ENCODE measurements at regions not wholly inside any gene's neighbourhood (a gene's known extent, or its start where the extent isn't known, plus 50 kb on each side); places are given as distances from the start of the nearest gene placed in this dataset.
A peak's percentile ranks its signal among the peaks of the same experiment; 100 is the strongest.

GRCh38 chr17:69762766-69763165 is 312.3 kb upstream of the KCNJ16 start:
- no peak for DNase-seq

DNA sequence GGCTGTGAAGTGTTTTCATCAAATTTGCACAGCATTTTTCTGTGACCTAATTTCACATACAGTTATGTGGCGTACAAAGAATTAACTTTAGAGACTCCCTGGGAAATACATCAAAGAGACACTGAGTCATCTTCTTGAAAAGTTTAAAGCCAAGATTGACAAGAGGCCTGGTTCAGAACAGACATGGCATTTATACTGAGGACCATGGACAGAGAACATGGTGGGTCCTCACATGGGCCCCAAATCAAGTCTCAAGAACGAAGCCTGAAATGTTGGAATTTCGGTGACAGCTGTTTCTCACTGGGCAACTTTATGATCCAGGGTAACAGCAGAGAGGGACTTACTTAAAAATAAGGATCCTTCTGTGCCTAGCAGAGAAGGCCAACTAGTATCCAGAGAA is 311.5 kb upstream of the KCNJ16 start:
- DNase-seq = no peak

DNA sequence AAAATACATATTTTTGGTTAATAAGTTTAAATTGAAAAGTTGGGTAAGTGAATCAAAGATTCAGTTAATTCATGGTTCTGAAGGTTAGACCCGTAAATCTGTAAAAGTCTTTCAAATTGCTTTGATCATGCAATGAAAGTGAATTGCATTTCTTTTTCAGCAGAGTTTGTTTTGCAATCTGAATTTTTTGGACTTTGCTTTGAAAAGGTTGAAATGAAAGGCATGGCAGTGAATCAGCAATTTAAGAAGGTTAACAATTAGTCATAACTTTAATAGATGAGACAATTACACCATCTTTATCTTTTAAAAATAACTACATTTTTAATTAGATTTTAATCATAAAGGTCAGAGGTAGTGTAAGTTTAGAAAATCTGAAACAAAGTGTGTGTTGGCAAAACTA is 310.9 kb upstream of the KCNJ16 start:
- no peak for DNase-seq

- no peak for DNase-seq
These were observed 306.0 kb upstream of the KCNJ16 start for GRCh38 chr17:69769050-69769449.

- no peak for DNase-seq
These were observed 301.9 kb upstream of the KCNJ16 start for GRCh38 chr17:69773081-69773480.

DNA sequence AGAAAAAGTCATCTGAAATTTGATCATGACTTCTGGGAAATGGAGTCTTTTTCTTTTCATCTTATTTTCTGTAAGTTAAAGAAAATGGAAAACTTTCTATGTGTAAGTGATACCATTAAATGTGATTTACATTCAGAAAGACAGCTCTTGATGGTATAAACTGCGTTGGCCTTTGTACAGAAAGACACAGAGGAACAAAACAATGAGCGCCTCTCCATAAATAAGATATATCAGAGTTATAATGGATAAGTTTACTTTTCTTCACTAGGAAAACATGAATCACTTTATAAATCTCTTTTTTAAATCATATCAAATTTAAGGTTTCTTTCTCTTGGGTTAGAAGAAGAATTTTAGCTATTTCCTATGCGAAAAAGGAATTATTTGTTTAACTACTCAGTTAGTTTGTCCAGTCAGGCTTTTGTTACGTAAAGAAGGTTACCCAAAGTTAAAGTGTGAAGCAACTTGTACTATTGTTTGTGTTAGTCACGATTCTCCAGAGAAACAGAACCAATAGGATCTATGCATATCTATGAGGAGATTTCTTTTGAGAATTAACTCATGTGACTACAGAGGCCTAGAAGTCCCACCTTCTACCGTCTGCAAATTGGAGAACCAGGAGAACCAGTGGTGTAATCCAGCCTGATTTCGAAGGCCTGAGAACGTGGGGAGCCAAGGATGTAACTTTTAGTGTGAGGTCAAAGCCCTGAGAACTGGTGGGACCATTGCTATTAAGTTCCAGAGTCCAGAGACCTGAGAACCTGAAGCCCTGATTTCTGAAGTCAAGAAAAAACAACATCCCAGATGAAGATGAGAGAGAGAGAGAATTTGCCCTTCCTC is 295.4 kb upstream of the KCNJ16 start:
- DNase-seq = no peak

DNA sequence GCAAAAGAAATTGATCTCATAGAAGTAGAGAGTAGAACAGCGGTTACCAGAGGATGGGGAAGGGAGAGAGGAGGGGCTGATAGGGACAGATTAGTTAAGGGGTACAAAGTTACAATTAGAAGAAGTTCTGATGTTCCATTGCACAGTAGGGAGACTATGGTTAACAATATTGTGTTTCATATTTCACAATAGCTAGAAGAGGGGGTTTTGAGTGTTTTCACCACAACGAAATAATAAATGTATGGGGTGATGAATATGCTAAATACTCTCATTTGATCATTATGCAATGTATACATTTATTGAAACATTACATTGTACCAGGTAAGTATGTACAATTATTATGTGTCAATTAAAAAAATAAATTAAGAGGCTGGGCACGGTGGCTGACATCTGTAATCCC is 291.2 kb upstream of the KCNJ16 start:
- no peak for DNase-seq

DNA sequence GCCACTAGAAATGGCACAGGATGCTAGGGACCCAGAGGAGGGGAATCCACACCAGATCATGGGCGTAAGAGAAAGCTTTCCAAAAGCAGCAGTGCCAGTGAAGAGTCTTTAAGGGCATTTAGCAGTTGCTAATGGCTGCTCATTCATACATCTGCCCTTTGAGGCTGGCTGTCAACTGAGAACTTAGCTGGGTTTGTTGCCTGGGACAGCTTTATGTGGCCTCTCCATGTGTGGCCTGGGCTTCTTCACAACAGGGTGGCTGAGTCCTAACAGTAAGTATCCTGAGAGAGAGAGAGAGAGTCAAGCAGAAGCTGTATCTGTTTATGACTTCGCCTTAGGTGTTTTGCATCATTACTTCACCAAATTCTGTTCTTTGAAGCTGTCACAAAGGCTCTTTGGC is 286.1 kb upstream of the KCNJ16 start:
- DNase-seq = no peak

GRCh38 chr17:69796078-69796477 is 278.9 kb upstream of the KCNJ16 start:
- peak; percentile 92 for DNase-seq

DNA sequence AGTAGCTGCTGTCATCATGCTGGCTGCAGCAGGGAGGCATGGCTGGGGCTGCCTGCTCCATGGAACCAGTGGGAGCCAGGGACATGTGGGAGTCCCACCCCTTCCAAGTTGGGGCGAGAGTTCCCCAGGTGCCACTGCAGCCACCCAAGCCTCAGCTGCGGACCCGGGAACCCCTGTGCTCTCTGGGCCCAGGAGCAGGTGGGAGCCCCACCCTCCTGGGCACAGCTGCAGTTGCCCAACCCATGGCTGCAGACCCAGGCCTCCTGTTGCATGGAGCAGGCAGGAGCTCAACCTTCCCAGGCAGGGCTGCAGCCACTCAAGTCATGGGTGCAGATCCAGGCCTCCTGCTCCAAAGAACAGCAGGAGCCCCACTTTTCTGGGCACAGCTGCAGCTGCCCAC is 274.2 kb upstream of the KCNJ16 start:
- DNase-seq = no peak

DNA sequence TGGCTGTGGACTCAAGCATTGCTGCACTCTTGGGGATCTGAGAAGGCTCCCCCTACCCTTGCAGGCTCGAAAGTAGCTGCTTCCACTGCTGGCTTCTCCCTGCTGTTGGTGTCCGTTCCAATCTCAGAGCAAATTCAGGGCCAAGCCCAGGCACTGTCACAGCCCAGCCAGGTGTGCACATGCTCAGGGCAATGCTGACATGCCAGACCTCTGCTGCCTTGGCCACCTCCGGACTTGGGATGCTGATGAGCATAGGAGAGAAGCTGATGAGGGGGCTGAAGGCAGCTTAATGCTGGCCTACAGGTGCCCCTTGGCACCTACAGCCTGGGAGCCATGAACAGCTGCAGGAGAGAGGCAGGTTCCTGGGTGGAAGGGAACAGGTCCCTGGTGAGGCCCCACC is 273.7 kb upstream of the KCNJ16 start:
- no peak for DNase-seq

GRCh38 chr17:69802045-69802740 is 272.8 kb upstream of the KCNJ16 start:
- no peak for DNase-seq

DNA sequence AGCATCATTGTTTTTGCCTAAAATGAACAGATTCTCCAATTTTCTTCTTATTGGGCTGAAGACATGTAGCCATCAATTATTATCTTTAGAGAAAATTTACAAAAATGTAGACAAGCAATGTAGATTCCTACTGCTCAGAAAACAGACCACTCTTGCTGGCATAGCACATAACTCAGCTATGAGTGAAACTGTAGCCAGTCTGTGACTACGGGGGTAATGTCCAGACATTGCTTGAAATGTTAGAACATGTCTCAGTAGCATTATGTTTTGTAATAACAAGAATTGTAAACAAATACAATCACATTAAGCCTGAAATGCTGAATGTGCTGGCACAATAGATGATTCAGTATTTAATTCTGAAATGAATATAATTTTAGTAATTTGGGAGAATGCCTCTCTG is 265.7 kb upstream of the KCNJ16 start:
- no peak for DNase-seq

- no peak for DNase-seq
These were observed 264.6 kb upstream of the KCNJ16 start for GRCh38 chr17:69810326-69810965.

DNA sequence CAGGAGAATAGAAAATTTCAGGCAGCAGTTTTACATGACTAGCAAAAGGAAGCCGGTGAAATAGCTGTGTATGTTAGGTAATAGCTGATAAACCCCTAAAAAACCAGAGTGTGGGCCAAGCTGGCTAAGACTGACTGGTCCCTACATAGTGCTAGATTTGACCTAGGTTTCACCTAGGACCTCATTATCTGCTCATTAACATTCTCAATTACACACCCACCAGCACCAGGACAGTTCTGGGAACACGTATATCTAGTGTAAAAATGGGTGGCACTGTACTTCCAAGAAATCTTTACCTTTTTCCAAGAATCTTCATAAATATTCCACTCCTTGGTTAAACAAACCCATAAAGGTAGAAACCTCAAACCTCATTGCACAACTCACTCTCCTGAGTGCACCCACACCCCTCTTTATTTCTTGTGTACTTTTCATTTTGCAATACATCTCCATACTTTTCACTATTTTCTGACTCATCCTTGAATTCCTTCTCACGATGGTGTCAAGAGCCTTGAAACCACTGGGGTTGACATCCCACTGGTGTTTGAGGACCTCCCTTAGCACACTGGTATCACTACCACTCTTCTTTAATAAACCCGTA is 262.7 kb upstream of the KCNJ16 start:
- DNase-seq = no peak

DNA sequence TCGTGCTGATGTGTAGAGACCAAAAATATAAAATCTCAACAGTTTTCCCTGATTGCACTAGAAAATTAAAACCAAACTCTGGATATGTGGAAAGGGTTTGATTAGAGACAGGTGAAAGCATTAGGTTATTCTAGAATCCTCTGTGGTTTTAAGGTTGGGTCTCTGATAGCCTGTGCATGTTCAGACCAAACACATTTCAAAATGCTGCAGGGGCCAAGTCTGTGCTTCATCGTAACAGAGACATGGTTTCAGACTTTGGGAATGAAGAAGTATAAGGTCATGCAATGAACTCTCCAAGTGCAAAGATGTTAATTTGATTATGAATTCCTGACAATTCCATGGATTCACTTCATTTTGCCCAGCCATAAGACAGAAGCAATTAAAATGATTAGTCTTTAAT is 261.0 kb upstream of the KCNJ16 start:
- DNase-seq = no peak

DNA sequence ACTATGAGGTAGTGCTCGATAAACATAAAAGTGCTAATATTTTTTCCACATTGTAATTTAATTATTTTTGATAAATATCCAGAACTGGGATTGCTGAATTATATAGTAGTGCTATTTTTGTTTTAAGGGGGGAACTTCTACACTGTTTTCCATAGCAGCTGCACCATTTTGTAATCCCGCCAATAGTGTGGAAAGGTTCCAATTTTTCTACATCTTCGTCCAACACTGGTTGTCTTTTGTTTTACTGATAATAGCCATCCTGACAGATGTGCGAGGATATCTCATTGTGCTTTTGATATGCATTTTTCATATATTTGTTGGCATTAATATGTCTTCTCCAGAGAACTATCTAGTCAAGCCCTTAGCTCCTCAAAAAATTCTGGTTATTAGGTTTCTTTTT is 259.6 kb upstream of the KCNJ16 start:
- peak; percentile 74 for DNase-seq

GRCh38 chr17:69818467-69818866 is 256.6 kb upstream of the KCNJ16 start:
- no peak for DNase-seq

GRCh38 chr17:69819316-69820087 is 255.5 kb upstream of the KCNJ16 start:
- DNase-seq = no peak

DNA sequence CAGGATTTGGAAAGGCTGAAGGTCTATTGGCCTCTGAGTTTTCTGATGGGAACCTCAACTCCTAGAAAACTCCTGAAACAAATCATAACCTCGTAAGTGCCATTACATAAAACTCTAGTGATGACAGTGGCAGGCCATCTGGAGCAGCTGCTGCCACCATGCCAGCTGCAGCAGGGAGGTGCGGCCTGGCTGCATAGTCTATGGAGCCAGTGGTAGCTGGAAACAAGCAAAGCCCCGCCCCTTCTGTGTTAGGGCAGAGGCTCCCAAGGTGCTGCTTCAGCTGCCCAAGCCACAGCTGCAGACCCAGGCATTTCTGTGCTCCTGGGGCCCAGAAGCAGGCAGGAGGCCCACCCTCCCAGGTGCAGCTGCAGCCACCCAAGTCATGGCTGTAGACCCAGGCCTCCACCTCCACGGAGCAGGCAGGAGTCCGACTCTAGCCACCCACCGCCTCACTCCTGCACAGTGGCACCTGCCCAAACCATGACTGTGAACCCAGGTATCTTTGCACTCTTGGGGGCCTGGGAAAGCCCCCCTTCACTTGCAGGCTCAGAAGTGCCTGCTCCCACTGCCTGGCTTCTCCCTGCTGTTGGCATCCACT is 254.1 kb upstream of the KCNJ16 start:
- no peak for DNase-seq

- DNase-seq = no peak
These were observed 252.6 kb upstream of the KCNJ16 start for GRCh38 chr17:69822314-69822875.
